PC-9 (cell line): ENCODE measurements at regions not wholly inside any gene's neighbourhood (a gene's known extent, or its start where the extent isn't known, plus 50 kb on each side); places are given as distances from the start of the nearest gene placed in this dataset.
"Not testable (repeated sequence)": the region's sequence is repeated elsewhere in the genome, so short reads cannot be mapped to it uniquely, and the experiment has no call there.

Source experiments
- BruUV-seq: library from RNA; stranded (reverse); fragments of 400-500 nt; replicated peaks from 2 replicates; lab custom pipeline; 2021; lab: Mats Ljungman, UMichigan
- CTCF ChIA-PET: fragments of 300-600 bp; sonication (Branson Sonifier 250); formaldehyde crosslinking; loops from one replicate; lab custom pipeline; 2022; ENCODE audit warnings: antibody characterized with exemption; lab: Charles Lee
- POLR2A ChIA-PET: fragments of 300-600 bp; sonication (Branson Sonifier 250); formaldehyde crosslinking; loops from one replicate; lab custom pipeline; 2022; ENCODE audit warnings: antibody characterized with exemption; ENCODE audit not compliant: unreplicated experiment; lab: Charles Lee
- DNase-seq, 2 experiments: peaks; one replicate each; pipeline versions ENCODE4 v3.0.0 to v3.0.0-alpha.2; 2015 to 2022; ENCODE audit warnings: mixed read lengths in 1 of 2
- H2AFZ ChIP-seq: fragments of 200-600 bp; sonication (generic); 2 replicates; pipeline ENCODE4 v1.8.1; 2017; ENCODE audit warnings: antibody characterized with exemption
- H3F3A ChIP-seq: fragments of 200-600 bp; sonication (generic); 2 replicates; pipeline ENCODE4 v1.8.1; 2017; ENCODE audit warnings: antibody characterized with exemption, mild to moderate bottlenecking, low read depth; ENCODE audit not compliant: insufficient read depth
- H3K27ac ChIP-seq: fragments of 200-600 bp; sonication (generic); 2 replicates; pipeline ENCODE4 v1.6.1; 2016; ENCODE audit warnings: mixed run types
- H3K27me3 ChIP-seq: fragments of 200-600 bp; sonication (generic); 2 replicates; pipeline ENCODE4 v1.6.1; 2016; ENCODE audit warnings: low read depth, mixed run types; ENCODE audit not compliant: insufficient read depth
- H3K36me3 ChIP-seq: fragments of 200-600 bp; sonication (generic); 2 replicates; pipeline ENCODE4 v1.6.1; 2016; ENCODE audit warnings: low read depth, mixed run types
- H3K4me1 ChIP-seq: fragments of 200-600 bp; sonication (generic); replicated peaks from 2 replicates; pipeline ENCODE4 v1.6.1; 2016; ENCODE audit warnings: mixed run types; ENCODE audit not compliant: insufficient read depth
- H3K4me2 ChIP-seq: fragments of 200-600 bp; sonication (generic); 2 replicates; pipeline ENCODE4 v1.6.1; 2017; ENCODE audit warnings: mixed run types
- H3K4me3 ChIP-seq: fragments of 200-600 bp; sonication (generic); 2 replicates; pipeline ENCODE4 v1.6.1; 2016; ENCODE audit warnings: mixed run types
- H3K79me2 ChIP-seq: fragments of 200-600 bp; sonication (generic); 2 replicates; pipeline ENCODE4 v1.6.1; 2017; ENCODE audit warnings: low read depth, mixed run types
- H3K9me2 ChIP-seq: fragments of 200-600 bp; sonication (generic); 2 replicates; pipeline ENCODE4 v1.8.1; 2017; ENCODE audit warnings: mild to moderate bottlenecking; ENCODE audit not compliant: insufficient read depth
- H3K9me3 ChIP-seq: fragments of 200-600 bp; sonication (generic); 2 replicates; pipeline ENCODE4 v1.8.1; 2016; ENCODE audit warnings: low read depth; ENCODE audit not compliant: insufficient read depth
- H4K20me1 ChIP-seq: fragments of 200-600 bp; sonication (generic); 2 replicates; pipeline ENCODE4 v1.8.1; 2017; ENCODE audit not compliant: insufficient read depth
- intact Hi-C: fragments of 100-400 bp; cut with micrococcal nuclease; formaldehyde crosslinking; loops from one replicate; pipeline ENCODE4 v1.10.0; 2022; ENCODE audit not compliant: unreplicated experiment

- intact Hi-C loops, H3K27ac ChIP-seq, H3K79me2 ChIP-seq, H3K4me3 ChIP-seq, CTCF ChIA-PET, POLR2A ChIA-PET, H3F3A ChIP-seq, H4K20me1 ChIP-seq, H3K4me2 ChIP-seq, H3K9me2 ChIP-seq, H3K27me3 ChIP-seq, DNase-seq, H2AFZ ChIP-seq, H3K9me3 ChIP-seq, H3K4me1 ChIP-seq, BruUV-seq, H3K36me3 ChIP-seq: not testable (repeated sequence)
Observed at GRCh38 chr7:76809856-76810255, 182.8 kb upstream of the POMZP3 start.

GRCh38 chr7:76807588-76808100, 180.6 kb upstream of the POMZP3 start:
- H3K27ac ChIP-seq, H3K4me1 ChIP-seq, H3F3A ChIP-seq, H3K27me3 ChIP-seq, H3K36me3 ChIP-seq, H3K4me2 ChIP-seq, H3K79me2 ChIP-seq, H3K4me3 ChIP-seq, BruUV-seq, CTCF ChIA-PET, H2AFZ ChIP-seq, H4K20me1 ChIP-seq, intact Hi-C loops, POLR2A ChIA-PET, H3K9me3 ChIP-seq, H3K9me2 ChIP-seq, DNase-seq: not testable (repeated sequence)

DNA sequence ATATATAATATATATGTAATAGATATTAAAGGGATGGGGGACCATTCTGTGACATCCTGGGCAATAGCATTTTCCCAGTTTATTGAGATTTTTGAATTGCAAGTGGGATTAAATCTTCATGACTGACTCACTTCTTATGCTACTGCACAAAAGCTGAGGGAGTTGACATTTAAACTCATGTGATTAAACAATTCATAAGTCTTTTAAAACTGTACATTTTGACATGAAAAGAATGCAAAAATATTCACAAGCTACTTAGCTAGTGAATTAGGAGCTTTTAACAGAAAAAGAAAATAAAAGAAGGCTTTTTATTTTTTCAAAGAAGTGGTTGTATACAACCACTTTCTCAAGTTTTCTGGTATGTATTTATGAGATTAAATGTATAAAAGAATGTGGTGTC, 179.4 kb upstream of the POMZP3 start:
- H3K4me2 ChIP-seq, H3K27ac ChIP-seq, intact Hi-C loops, H3K9me2 ChIP-seq, DNase-seq, POLR2A ChIA-PET, H3K4me3 ChIP-seq, H3K27me3 ChIP-seq, H3K36me3 ChIP-seq, BruUV-seq, H3F3A ChIP-seq, H4K20me1 ChIP-seq, H3K4me1 ChIP-seq, H3K79me2 ChIP-seq, H2AFZ ChIP-seq, H3K9me3 ChIP-seq: not testable (repeated sequence)
- CTCF ChIA-PET: interaction anchor here (0.6 kb wide), 1 partner anchor 306 kb away, joined by 5 read pairs; no protein-coding TSS in a partner anchor

GRCh38 chr7:76806010-76806409, 178.9 kb upstream of the POMZP3 start:
- H3F3A ChIP-seq, H3K4me3 ChIP-seq, H3K4me1 ChIP-seq, DNase-seq, intact Hi-C loops, H2AFZ ChIP-seq, BruUV-seq, H3K36me3 ChIP-seq, H3K4me2 ChIP-seq, H3K27me3 ChIP-seq, H3K9me2 ChIP-seq, H3K27ac ChIP-seq, H3K79me2 ChIP-seq, POLR2A ChIA-PET, CTCF ChIA-PET, H3K9me3 ChIP-seq, H4K20me1 ChIP-seq: not testable (repeated sequence)

- POLR2A ChIA-PET, H3K9me2 ChIP-seq, BruUV-seq, CTCF ChIA-PET, H3K27me3 ChIP-seq, H3K4me1 ChIP-seq, H3K4me2 ChIP-seq, DNase-seq, H2AFZ ChIP-seq, H3K9me3 ChIP-seq, H3K4me3 ChIP-seq, H3F3A ChIP-seq, H3K79me2 ChIP-seq, H3K27ac ChIP-seq, H4K20me1 ChIP-seq, intact Hi-C loops, H3K36me3 ChIP-seq: not testable (repeated sequence)
Observed at GRCh38 chr7:76805262-76805661, 178.2 kb upstream of the POMZP3 start.

GRCh38 chr7:76797639-76798038, 170.6 kb upstream of the POMZP3 start:
- CTCF ChIA-PET, H3K4me2 ChIP-seq, H3K36me3 ChIP-seq, DNase-seq, H3K9me2 ChIP-seq, H4K20me1 ChIP-seq, H3K4me1 ChIP-seq, H3K27me3 ChIP-seq, intact Hi-C loops, H3F3A ChIP-seq, H3K4me3 ChIP-seq, H3K27ac ChIP-seq, BruUV-seq, POLR2A ChIA-PET, H3K9me3 ChIP-seq, H2AFZ ChIP-seq, H3K79me2 ChIP-seq: not testable (repeated sequence)

- H3K9me2 ChIP-seq, H3K4me1 ChIP-seq, H3K79me2 ChIP-seq, H3K27me3 ChIP-seq, POLR2A ChIA-PET, H2AFZ ChIP-seq, H3K36me3 ChIP-seq, H3K4me2 ChIP-seq, CTCF ChIA-PET, H3K4me3 ChIP-seq, H3K27ac ChIP-seq, H3K9me3 ChIP-seq, H4K20me1 ChIP-seq, intact Hi-C loops, H3F3A ChIP-seq, DNase-seq, BruUV-seq: not testable (repeated sequence)
Observed at GRCh38 chr7:76780693-76781092, 153.6 kb upstream of the POMZP3 start.
